Prostate gland (tissue), 2 donors: ENCODE measurements at regions not wholly inside any gene's neighbourhood (a gene's known extent, or its start where the extent isn't known, plus 50 kb on each side); places are given as distances from the start of the nearest gene placed in this dataset.
"Not testable (repeated sequence)": the region's sequence is repeated elsewhere in the genome, so short reads cannot be mapped to it uniquely, and the experiment has no call there.

Experiments
- DNase-seq: peaks from one replicate; pipeline ENCODE4 v3.0.0-alpha.2; 2019; ENCODE audit warnings: low spot score
- H3K27ac ChIP-seq, 2 donors: fragments of 200-600 bp; sonication (generic); 2 replicates each; pipeline ENCODE4 v1.5.1; 2017 to 2019
- H3K27me3 ChIP-seq: fragments of 200-600 bp; sonication (generic); replicated peaks from 2 replicates; pipeline ENCODE4 v1.5.1; 2019; ENCODE audit not compliant: insufficient read depth
- H3K36me3 ChIP-seq, 2 donors: fragments of 200-600 bp; sonication (generic); 1 replicate in 1 of 2; 2 replicates in 1 of 2; pipeline versions ENCODE4 v1.5.1 to v1.8.1; 2017 to 2019
- H3K4me1 ChIP-seq: fragments of 200-600 bp; sonication (generic); replicated peaks from 2 replicates; pipeline ENCODE4 v1.5.1; 2019
- H3K4me3 ChIP-seq, 2 donors: fragments of 200-600 bp; sonication (generic); 2 replicates each; pipeline ENCODE4 v1.5.1; 2017 to 2019
- H3K9me3 ChIP-seq: fragments of 200-600 bp; sonication (generic); 2 replicates; pipeline ENCODE4 v1.5.1; 2017
- POLR2A ChIP-seq: fragments of 450-650 bp; IDR thresholded peaks from one replicate; pipeline ENCODE4 v1.6.1; 2016; ENCODE audit warnings: antibody characterized with exemption, mild to moderate bottlenecking
- POLR2AphosphoS5 ChIP-seq: sonication (generic); formaldehyde crosslinking; IDR thresholded peaks from one replicate; pipeline ENCODE4 v1.6.1; 2017; ENCODE audit warnings: antibody characterized with exemption
- WGBS: methylation state at CpG from one replicate; pipeline ENCODE4 v1.1.5; 2018; 5-methylcytosine and 5-hydroxymethylcytosine counted together
- intact Hi-C: fragments of 100-400 bp; cut with DNase I; formaldehyde crosslinking; loops from one replicate; pipeline ENCODE4 v1.14.2; 2022
- TF ChIP-seq, protein P1 (sequence below), 4 experiments: fragments of 200-600 bp in 2 of 4; fragments of 450-650 bp in 2 of 4; sonication (generic) in 2 of 4; IDR thresholded peaks; 1 replicate in 3 of 4; 2 replicates in 1 of 4; pipeline ENCODE4 v1.5.1; 2016 to 2019; ENCODE audit warnings: antibody characterized with exemption in 4 of 4, mild to moderate bottlenecking in 2 of 4, moderate library complexity in 2 of 4

DNA sequence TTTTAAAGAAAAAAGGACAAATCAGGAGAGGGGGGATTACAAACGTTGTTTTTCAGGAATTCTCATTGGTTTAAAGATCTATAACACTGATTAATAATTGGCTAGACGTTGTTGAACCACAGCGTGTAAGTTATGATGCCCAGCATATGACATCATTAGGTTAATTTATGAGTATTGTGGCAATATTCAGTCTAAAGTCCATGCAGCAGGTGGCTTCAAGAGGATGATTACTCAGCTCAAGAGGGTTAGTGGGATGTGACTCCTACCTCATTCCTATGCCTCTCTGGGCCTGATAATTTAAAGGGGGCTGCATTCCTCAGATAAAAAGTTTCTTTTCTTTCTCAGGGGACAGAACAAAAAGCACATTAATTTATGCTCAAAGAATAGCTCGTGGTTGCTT, 1309.0 kb downstream of the EPHA7 start:
- intact Hi-C loops: no loop called here
- no peaks in the 10 kb centered on the region for H3K4me1 ChIP-seq
- H3K9me3 ChIP-seq: no peaks in the 10 kb centered on the region
- TF ChIP-seq, protein P1, sequence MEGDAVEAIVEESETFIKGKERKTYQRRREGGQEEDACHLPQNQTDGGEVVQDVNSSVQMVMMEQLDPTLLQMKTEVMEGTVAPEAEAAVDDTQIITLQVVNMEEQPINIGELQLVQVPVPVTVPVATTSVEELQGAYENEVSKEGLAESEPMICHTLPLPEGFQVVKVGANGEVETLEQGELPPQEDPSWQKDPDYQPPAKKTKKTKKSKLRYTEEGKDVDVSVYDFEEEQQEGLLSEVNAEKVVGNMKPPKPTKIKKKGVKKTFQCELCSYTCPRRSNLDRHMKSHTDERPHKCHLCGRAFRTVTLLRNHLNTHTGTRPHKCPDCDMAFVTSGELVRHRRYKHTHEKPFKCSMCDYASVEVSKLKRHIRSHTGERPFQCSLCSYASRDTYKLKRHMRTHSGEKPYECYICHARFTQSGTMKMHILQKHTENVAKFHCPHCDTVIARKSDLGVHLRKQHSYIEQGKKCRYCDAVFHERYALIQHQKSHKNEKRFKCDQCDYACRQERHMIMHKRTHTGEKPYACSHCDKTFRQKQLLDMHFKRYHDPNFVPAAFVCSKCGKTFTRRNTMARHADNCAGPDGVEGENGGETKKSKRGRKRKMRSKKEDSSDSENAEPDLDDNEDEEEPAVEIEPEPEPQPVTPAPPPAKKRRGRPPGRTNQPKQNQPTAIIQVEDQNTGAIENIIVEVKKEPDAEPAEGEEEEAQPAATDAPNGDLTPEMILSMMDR (IDR thresholded peaks at IDR 0.05): no peak
- TF ChIP-seq POLR2A: no peak
- TF ChIP-seq POLR2AphosphoS5: no peak
- H3K36me3 ChIP-seq: no peaks in the 10 kb centered on the region
- DNase-seq: no peak
- H3K4me3 ChIP-seq: no peak overlapping the region
- WGBS: 25% methylated on average over 4 of the region's 4 CpGs
- no peaks in the 10 kb centered on the region for H3K27me3 ChIP-seq
- H3K27ac ChIP-seq: no peak overlapping the region

DNA sequence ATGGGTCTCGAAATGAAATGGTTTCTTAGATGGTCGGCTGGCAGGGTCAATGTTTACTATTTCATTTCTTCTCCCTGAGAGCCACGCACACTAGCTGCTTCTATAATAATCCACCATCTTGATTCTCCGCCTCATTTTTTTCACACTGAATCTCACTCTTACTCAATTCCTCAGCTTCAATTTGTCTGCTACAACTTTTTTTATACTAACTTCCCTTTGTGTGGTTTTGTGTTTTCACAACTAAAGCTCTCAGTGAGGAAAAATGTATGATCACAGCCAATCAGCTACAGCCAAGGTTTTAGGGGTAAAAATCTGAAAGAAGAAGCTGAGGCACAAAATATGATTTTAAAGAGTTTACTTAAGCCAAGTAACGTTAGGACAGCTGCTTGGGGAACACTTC, 1309.4 kb downstream of the EPHA7 start:
- Histone ChIP-seq H3K4me1 (no peaks in the 10 kb centered on the region), H3K9me3 (no peaks in the 10 kb centered on the region), H3K4me3 (no peak overlapping the region), H3K36me3 (no peaks in the 10 kb centered on the region), H3K27ac (no peak overlapping the region), H3K27me3 (no peaks in the 10 kb centered on the region)
- WGBS: 81% methylated on average over 5 of the region's 5 CpGs
- intact Hi-C loops: no loop called here
- DNase-seq: no peak
- TF ChIP-seq, protein P1 (IDR thresholded peaks at IDR 0.05): no peak
- TF ChIP-seq POLR2A (no peak), POLR2AphosphoS5 (no peak)

DNA sequence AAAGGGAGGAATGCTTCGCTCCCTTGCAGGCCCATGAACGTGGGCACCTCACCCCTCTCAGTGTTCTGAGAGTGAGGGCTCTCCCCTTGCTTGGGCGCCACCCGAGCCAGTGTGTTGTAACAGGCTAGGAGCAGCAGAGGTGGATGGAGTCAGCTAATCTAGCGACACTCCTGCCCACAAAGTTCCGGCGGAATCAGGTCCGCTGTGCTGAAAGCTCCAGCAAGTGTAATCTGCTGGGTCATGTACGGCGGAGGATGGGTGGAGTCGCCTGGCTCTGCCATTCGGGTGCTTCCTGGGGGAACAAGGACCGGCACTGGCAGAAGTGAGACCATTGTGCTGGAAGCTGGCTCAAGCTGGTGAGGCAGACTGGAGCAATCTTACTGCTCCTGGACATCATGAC, 1310.1 kb downstream of the EPHA7 start:
- Histone ChIP-seq H3K4me1 (no peaks in the 10 kb centered on the region), H3K4me3 (no peak overlapping the region), H3K27ac (no peak overlapping the region), H3K36me3 (no peaks in the 10 kb centered on the region), H3K9me3 (no peaks in the 10 kb centered on the region), H3K27me3 (no peaks in the 10 kb centered on the region)
- 88% methylated on average over 12 of the region's 13 CpGs for WGBS
- intact Hi-C loops: no loop called here
- no peak for DNase-seq
- TF ChIP-seq POLR2AphosphoS5: no peak

DNA sequence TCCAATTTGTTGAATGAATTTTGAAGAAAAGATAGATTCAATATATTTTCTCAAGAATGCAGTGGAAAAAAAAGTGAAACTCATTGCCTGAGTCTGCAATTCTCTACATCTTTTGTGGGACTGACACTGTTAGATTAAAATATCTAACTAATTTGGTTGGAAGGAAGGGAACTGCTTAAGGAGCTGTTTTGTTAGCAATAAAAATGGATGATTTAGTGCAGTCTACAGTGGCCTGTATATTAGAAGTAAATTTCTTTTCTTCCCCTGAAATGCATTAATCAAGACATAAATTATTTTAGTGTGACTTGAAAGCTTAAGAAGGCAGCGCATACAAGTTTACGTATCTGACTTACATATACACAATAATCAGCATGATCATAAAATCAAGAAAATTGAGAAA, 1332.6 kb downstream of the EPHA7 start:
- Histone ChIP-seq H3K27me3 (no peaks in the 10 kb centered on the region), H3K4me1 (no peaks in the 10 kb centered on the region), H3K4me3 (no peak overlapping the region), H3K27ac (no peak overlapping the region), H3K9me3 (no peaks in the 10 kb centered on the region), H3K36me3 (no peaks in the 10 kb centered on the region)
- 69% methylated on average over 2 of the region's 2 CpGs for WGBS
- no peak for DNase-seq
- TF ChIP-seq, protein P1 (IDR thresholded peaks at IDR 0.05): no peak
- TF ChIP-seq POLR2A (no peak), POLR2AphosphoS5 (no peak)
- intact Hi-C loops: no loop called here

DNA sequence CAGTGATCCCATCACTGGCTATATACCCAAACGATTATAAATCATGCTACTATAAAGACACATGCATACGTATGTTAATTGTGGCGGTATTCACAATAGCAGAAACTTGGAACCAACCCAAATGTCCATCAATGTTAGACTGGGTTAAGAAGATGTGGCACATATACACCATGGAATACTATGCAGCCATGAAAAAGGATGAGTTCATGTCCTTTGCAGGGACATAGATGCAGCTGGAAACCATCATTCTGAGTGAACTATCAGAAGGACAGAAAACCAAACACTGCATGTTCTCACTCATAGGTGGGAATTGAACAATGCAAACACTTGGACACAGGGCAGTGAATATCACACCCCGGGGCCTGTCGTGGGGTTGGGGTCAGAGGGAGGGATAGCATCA, 1335.4 kb downstream of the EPHA7 start:
- not testable (repeated sequence) for H3K4me3 ChIP-seq

DNA sequence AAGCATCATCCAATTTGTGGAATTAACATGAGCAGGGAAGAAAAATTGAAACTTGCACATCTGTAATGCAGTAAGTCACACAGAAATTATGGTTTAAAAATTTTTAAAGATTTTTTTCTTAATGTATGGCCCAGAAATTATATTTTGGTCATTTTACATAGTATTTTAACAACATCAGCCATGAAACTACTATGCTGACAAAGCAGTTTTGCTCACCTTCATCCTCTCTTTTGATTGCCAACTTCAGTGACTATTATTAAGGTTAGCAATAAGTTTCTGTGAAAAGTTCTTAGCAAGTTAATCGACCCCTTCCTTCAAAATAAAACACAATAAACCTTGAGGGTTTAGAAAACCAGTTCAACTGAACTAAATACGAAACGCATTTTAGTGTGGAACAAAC, 1347.0 kb downstream of the EPHA7 start:
- no peaks in the 10 kb centered on the region for H3K36me3 ChIP-seq
- DNase-seq: no peak
- WGBS: 82% methylated on average over 3 of the region's 3 CpGs
- H3K27me3 ChIP-seq: no peaks in the 10 kb centered on the region
- TF ChIP-seq, protein P1 (IDR thresholded peaks at IDR 0.05): no peak
- no peak for TF ChIP-seq POLR2AphosphoS5
- TF ChIP-seq POLR2A: no peak
- no peaks in the 10 kb centered on the region for H3K4me1 ChIP-seq
- H3K9me3 ChIP-seq: no peaks in the 10 kb centered on the region
- intact Hi-C loops: no loop called here
- H3K27ac ChIP-seq: no peak overlapping the region
- no peak overlapping the region for H3K4me3 ChIP-seq

More for the DNA sequence above, 1335.4 kb downstream of the EPHA7 start:
- DNase-seq, H3K9me3 ChIP-seq, H3K27me3 ChIP-seq, H3K36me3 ChIP-seq, intact Hi-C loops, H3K4me1 ChIP-seq, H3K27ac ChIP-seq: not testable (repeated sequence)
- 96% methylated on average over 5 of the region's 5 CpGs for WGBS
